ENCODE measurements at regions not wholly inside any gene's neighbourhood (a gene's known extent, or its start where the extent isn't known, plus 50 kb on each side); places are given as distances from the start of the nearest gene placed in this dataset.
"Not testable (repeated sequence)": the region's sequence is repeated elsewhere in the genome, so short reads cannot be mapped to it uniquely, and the experiment has no call there.

GRCh38 chr1:232335741-232336293 lies 294.1 kb downstream of the SIPA1L2 start:
- no peak for DNase-seq
- H3K27me3 ChIP-seq (ENCODE audit: control insufficient read depth in 3 of 3, insufficient read depth in 3 of 3, low read length in 3 of 3), result peaks cover 0 to 3% (median 2%) of the 10 kb centered on the region in 3 donors
- no peak overlapping the region for H3K27ac ChIP-seq (ENCODE audit: low read depth in 1 of 3, low read length in 2 of 3)
- peaks cover 0 to 1% of the 10 kb centered on the region in 2 donors for H3K9me3 ChIP-seq (ENCODE audit: control insufficient read depth in 2 of 2, insufficient read depth in 1 of 2, low read depth in 1 of 2, low read length in 1 of 2)
- WGBS, 3 donors, result 76 to 84% (median 80%) methylated on average over 4 of the region's 4 CpGs
- H3K4me1 ChIP-seq (ENCODE audit: control insufficient read depth in 3 of 3, insufficient read depth in 2 of 3, low read depth in 1 of 3, low read length in 2 of 3), result no peaks in the 10 kb centered on the region
- no peaks in the 10 kb centered on the region for H3K36me3 ChIP-seq (ENCODE audit: control insufficient read depth in 3 of 3, insufficient read depth in 2 of 3, low read depth in 1 of 3, low read length in 3 of 3)
- no peak overlapping the region for H3K4me3 ChIP-seq (ENCODE audit: low read depth in 1 of 3, low read length in 3 of 3)
- no peak for FAIRE-seq

GRCh38 chr1:232335261-232335660 lies 294.7 kb downstream of the SIPA1L2 start:
- 81 to 86% (median 83%) methylated on average over 7 of the region's 7 CpGs for WGBS, 3 donors

DNA sequence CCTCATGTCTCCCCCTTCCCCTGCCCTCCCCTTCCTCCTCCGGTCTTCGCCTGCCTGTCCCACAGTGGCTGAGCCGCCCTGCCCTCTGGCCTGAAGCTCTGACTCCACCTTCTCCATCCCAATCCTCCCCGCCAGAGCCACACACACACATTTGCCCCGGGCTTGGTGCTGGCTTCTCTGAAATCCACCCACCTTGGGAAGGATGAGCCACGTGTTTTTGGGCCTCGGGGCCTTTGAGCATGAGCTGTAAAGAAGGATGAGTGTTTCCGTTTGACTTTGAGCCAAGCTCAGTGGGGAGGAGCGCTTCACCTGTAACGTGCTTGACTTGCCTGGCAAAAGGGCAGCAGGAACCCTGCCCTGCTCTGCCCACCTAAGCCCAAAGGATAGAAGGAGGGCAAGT lies 295.1 kb downstream of the SIPA1L2 start:
- FAIRE-seq, result no peak
- peaks cover 0 to 3% (median 2%) of the 10 kb centered on the region in 3 donors for H3K27me3 ChIP-seq (ENCODE audit: control insufficient read depth in 3 of 3, insufficient read depth in 3 of 3, low read length in 3 of 3)
- no peak overlapping the region for H3K27ac ChIP-seq (ENCODE audit: low read depth in 1 of 3, low read length in 2 of 3)

More at GRCh38 chr1:232335261-232335660, 294.7 kb downstream of the SIPA1L2 start:
- Histone ChIP-seq H3K4me3 (ENCODE audit: low read depth in 1 of 3, low read length in 3 of 3) (no peak overlapping the region), H3K27me3 (ENCODE audit: control insufficient read depth in 3 of 3, insufficient read depth in 3 of 3, low read length in 3 of 3) (peaks cover 0 to 3% (median 2%) of the 10 kb centered on the region in 3 donors), H3K9me3 (ENCODE audit: control insufficient read depth in 2 of 2, insufficient read depth in 1 of 2, low read depth in 1 of 2, low read length in 1 of 2) (peaks cover 0 to 2% of the 10 kb centered on the region in 2 donors), H3K36me3 (ENCODE audit: control insufficient read depth in 3 of 3, insufficient read depth in 2 of 3, low read depth in 1 of 3, low read length in 3 of 3) (no peaks in the 10 kb centered on the region), H3K27ac (ENCODE audit: low read depth in 1 of 3, low read length in 2 of 3) (no peak overlapping the region), H3K4me1 (ENCODE audit: control insufficient read depth in 3 of 3, insufficient read depth in 2 of 3, low read depth in 1 of 3, low read length in 2 of 3) (no peaks in the 10 kb centered on the region)
- FAIRE-seq, result no peak
- DNase-seq, result no peak

GRCh38 chr1:232334246-232334645 lies 295.7 kb downstream of the SIPA1L2 start:
- peaks cover 0 to 2% of the 10 kb centered on the region in 2 donors for H3K9me3 ChIP-seq (ENCODE audit: control insufficient read depth in 2 of 2, insufficient read depth in 1 of 2, low read depth in 1 of 2, low read length in 1 of 2)
- no peaks in the 10 kb centered on the region for H3K4me1 ChIP-seq (ENCODE audit: control insufficient read depth in 3 of 3, insufficient read depth in 2 of 3, low read depth in 1 of 3, low read length in 2 of 3)
- 61 to 94% (median 81%) methylated on average over 3 of the region's 3 CpGs for WGBS, 3 donors
- H3K27me3 ChIP-seq (ENCODE audit: control insufficient read depth in 3 of 3, insufficient read depth in 3 of 3, low read length in 3 of 3), result peaks cover 0 to 3% (median 2%) of the 10 kb centered on the region in 3 donors
- no peak for FAIRE-seq
- H3K4me3 ChIP-seq (ENCODE audit: low read depth in 1 of 3, low read length in 3 of 3), result no peak overlapping the region
- no peak for DNase-seq
- no peaks in the 10 kb centered on the region for H3K36me3 ChIP-seq (ENCODE audit: control insufficient read depth in 3 of 3, insufficient read depth in 2 of 3, low read depth in 1 of 3, low read length in 3 of 3)
- no peak overlapping the region for H3K27ac ChIP-seq (ENCODE audit: low read depth in 1 of 3, low read length in 2 of 3)

More for the DNA sequence above, 295.1 kb downstream of the SIPA1L2 start:
- H3K4me1 ChIP-seq (ENCODE audit: control insufficient read depth in 3 of 3, insufficient read depth in 2 of 3, low read depth in 1 of 3, low read length in 2 of 3), result no peaks in the 10 kb centered on the region
- H3K36me3 ChIP-seq (ENCODE audit: control insufficient read depth in 3 of 3, insufficient read depth in 2 of 3, low read depth in 1 of 3, low read length in 3 of 3), result no peaks in the 10 kb centered on the region
- WGBS, 3 donors, result 80 to 84% (median 82%) methylated on average over 10 of the region's 10 CpGs
- no peak for DNase-seq
- H3K9me3 ChIP-seq (ENCODE audit: control insufficient read depth in 2 of 2, insufficient read depth in 1 of 2, low read depth in 1 of 2, low read length in 1 of 2), result peaks cover 0 to 2% of the 10 kb centered on the region in 2 donors
- no peak overlapping the region for H3K4me3 ChIP-seq (ENCODE audit: low read depth in 1 of 3, low read length in 3 of 3)

DNA sequence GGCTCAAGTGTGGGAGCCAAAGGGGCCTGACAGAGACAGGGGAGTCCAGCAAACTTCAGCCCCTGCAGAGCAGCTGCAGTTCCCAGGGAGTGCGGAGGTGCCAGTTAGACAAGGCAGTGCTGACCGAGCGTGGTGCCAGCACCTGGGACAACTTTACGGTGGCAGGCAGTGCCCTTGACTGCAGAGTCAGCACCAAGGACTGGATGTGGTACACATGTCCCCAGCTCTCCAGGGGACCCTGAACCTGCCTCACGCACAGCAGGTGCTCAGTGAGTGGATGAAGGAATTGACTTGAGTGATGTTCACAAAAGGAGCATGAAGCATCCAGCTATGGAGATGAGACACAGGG lies 296.5 kb downstream of the SIPA1L2 start:
- Histone ChIP-seq H3K4me3 (ENCODE audit: low read depth in 1 of 3, low read length in 3 of 3) (no peak overlapping the region), H3K27me3 (ENCODE audit: control insufficient read depth in 3 of 3, insufficient read depth in 3 of 3, low read length in 3 of 3) (peaks cover 0 to 3% (median 2%) of the 10 kb centered on the region in 3 donors), H3K36me3 (ENCODE audit: control insufficient read depth in 3 of 3, insufficient read depth in 2 of 3, low read depth in 1 of 3, low read length in 3 of 3) (no peaks in the 10 kb centered on the region), H3K27ac (ENCODE audit: low read depth in 1 of 3, low read length in 2 of 3) (no peak overlapping the region), H3K4me1 (ENCODE audit: control insufficient read depth in 3 of 3, insufficient read depth in 2 of 3, low read depth in 1 of 3, low read length in 2 of 3) (no peaks in the 10 kb centered on the region), H3K9me3 (ENCODE audit: control insufficient read depth in 2 of 2, insufficient read depth in 1 of 2, low read depth in 1 of 2, low read length in 1 of 2) (peaks cover 0 to 2% of the 10 kb centered on the region in 2 donors)
- DNase-seq, result no peak
- FAIRE-seq, result no peak
- WGBS, 3 donors, result 86 to 98% (median 96%) methylated on average over 5 of the region's 5 CpGs

DNA sequence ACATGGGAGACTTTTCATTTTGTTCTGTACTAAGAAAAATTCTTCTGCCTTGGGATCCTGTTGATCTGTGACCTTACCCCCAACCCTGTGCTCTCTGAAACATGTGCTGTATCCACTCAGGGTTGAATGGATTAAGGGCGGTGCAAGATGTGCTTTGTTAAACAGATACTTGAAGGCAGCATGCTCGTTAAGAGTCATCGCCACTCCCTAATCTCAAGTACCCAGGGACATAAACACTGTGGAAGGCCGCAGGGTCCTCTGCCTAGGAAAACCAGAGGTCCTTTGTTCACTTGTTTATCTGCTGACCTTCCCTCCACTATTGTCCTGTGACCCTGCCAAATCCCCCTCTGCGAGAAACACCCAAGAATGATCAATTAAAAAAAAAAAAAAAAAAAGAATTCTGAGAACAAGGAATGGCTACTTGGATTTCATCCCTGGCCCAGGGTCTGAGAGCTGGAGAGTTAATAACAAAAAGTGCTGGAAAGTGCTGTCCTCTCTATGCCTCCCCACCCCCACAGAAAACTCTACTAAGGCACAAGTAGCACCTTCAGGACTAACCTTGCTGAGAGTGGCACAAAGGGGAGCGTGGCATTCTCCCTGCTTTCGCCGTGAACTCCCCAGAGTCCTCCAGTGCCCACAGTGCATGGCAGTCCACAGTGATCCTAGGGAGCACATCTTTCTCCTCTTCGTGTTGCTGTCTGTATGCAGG lies 297.1 kb downstream of the SIPA1L2 start:
- FAIRE-seq; H3K9me3 ChIP-seq (ENCODE audit: control insufficient read depth in 2 of 2, insufficient read depth in 1 of 2, low read depth in 1 of 2, low read length in 1 of 2); H3K27ac ChIP-seq (ENCODE audit: low read depth in 1 of 3, low read length in 2 of 3); H3K4me1 ChIP-seq (ENCODE audit: control insufficient read depth in 3 of 3, insufficient read depth in 2 of 3, low read depth in 1 of 3, low read length in 2 of 3); H3K4me3 ChIP-seq (ENCODE audit: low read depth in 1 of 3, low read length in 3 of 3); DNase-seq; H3K27me3 ChIP-seq (ENCODE audit: control insufficient read depth in 3 of 3, insufficient read depth in 3 of 3, low read length in 3 of 3); H3K36me3 ChIP-seq (ENCODE audit: control insufficient read depth in 3 of 3, insufficient read depth in 2 of 3, low read depth in 1 of 3, low read length in 3 of 3): not testable (repeated sequence)
- WGBS, 3 donors, result 80 to 90% (median 81%) methylated on average over 8 of the region's 9 CpGs

DNA sequence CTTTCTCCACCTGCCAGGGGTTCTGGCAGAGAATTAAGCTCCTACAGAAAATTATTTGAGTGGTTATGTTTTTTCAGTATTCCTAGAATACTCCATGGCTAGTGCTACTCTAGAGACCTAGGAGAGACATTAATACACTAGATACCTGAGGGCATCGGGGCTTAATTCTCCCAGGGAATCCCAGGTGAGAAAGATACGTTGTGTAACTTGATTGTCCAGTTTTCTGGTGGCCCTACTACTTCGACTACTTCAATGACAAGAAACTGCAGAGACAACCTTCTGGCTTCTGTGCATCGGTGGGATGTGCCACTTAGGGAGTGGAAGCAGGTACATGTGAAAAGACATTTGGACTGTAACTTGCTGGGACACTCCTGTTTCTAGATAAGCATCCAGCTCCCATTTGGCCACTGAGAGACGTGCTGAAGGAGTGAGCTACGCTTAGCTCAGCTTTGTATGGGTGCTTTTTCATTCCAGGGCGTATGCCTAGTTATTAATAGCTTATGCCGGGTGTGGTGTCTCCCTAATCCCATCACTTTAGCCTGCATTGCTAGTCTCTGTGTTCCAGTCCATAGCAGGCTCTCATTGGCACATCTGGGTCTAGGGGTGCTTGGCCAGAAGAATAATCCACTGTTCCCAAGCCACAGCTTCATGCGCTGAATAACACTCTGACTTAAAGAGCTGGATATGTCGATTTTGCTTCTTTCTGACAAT lies 300.7 kb downstream of the SIPA1L2 start:
- no peak overlapping the region for H3K27ac ChIP-seq (ENCODE audit: low read depth in 1 of 3, low read length in 2 of 3)
- peaks cover 0 to 2% of the 10 kb centered on the region in 2 donors for H3K9me3 ChIP-seq (ENCODE audit: control insufficient read depth in 2 of 2, insufficient read depth in 1 of 2, low read depth in 1 of 2, low read length in 1 of 2)
- no peaks in the 10 kb centered on the region for H3K4me1 ChIP-seq (ENCODE audit: control insufficient read depth in 3 of 3, insufficient read depth in 2 of 3, low read depth in 1 of 3, low read length in 2 of 3)
- H3K27me3 ChIP-seq (ENCODE audit: control insufficient read depth in 3 of 3, insufficient read depth in 3 of 3, low read length in 3 of 3), result no peaks in the 10 kb centered on the region
- WGBS, 3 donors, result 73 to 80% (median 76%) methylated on average over 10 of the region's 10 CpGs
- no peaks in the 10 kb centered on the region for H3K36me3 ChIP-seq (ENCODE audit: control insufficient read depth in 3 of 3, insufficient read depth in 2 of 3, low read depth in 1 of 3, low read length in 3 of 3)
- no peak overlapping the region for H3K4me3 ChIP-seq (ENCODE audit: low read depth in 1 of 3, low read length in 3 of 3)
- FAIRE-seq (no peak), DNase-seq (no peak)

DNA sequence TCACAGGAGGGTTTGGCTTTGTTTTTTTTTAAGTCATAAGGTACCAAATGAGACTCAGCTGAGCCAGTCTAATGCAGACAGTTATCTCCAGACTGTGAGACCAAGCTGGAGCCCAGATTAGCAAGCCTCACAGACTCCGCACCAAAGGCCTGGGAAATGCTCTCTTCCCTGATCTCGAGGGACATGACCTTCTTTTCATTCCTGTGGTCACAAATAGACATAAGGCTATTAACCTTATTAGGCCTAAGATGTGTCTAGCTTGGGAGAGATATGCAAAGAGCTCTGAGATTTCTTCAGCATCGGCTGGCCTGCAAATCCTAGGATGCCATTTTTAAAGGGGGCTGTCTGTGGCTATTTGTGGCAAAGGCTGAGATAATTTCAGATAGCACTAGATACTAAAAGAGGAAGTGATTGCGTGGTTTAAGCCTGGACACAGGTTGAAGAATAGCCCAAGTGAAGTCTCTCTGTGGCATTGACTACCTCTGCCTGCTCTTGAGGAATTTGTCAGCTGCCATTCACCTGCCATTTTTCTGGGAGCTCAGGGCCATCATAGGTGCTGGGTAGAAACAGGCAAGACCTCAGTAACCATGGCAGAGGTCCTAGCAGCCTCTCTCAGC lies 301.3 kb downstream of the SIPA1L2 start:
- Histone ChIP-seq H3K36me3 (ENCODE audit: control insufficient read depth in 3 of 3, insufficient read depth in 2 of 3, low read depth in 1 of 3, low read length in 3 of 3) (no peaks in the 10 kb centered on the region), H3K27me3 (ENCODE audit: control insufficient read depth in 3 of 3, insufficient read depth in 3 of 3, low read length in 3 of 3) (no peaks in the 10 kb centered on the region), H3K4me3 (ENCODE audit: low read depth in 1 of 3, low read length in 3 of 3) (no peak overlapping the region), H3K4me1 (ENCODE audit: control insufficient read depth in 3 of 3, insufficient read depth in 2 of 3, low read depth in 1 of 3, low read length in 2 of 3) (no peaks in the 10 kb centered on the region), H3K9me3 (ENCODE audit: control insufficient read depth in 2 of 2, insufficient read depth in 1 of 2, low read depth in 1 of 2, low read length in 1 of 2) (peaks cover 0 to 2% of the 10 kb centered on the region in 2 donors), H3K27ac (ENCODE audit: low read depth in 1 of 3, low read length in 2 of 3) (no peak overlapping the region)
- 72 to 79% (median 79%) methylated on average over 4 of the region's 4 CpGs for WGBS, 3 donors
- FAIRE-seq (no peak), DNase-seq (no peak)

Data from small intestine (tissue), 7 donors.